Fibroblast of mammary gland (primary cell): ENCODE measurements at regions not wholly inside any gene's neighbourhood (a gene's known extent, or its start where the extent isn't known, plus 50 kb on each side); places are given as distances from the start of the nearest gene placed in this dataset.
"Not testable (repeated sequence)": the region's sequence is repeated elsewhere in the genome, so short reads cannot be mapped to it uniquely, and the experiment has no call there.

ENCODE experiments used
- DNase-seq: peaks from one replicate; pipeline ENCODE4 v3.0.0-alpha.2; 2010; ENCODE audit warnings: low read depth
- H3K4me3 ChIP-seq: 2 replicates; pipeline ENCODE4 v1.5.1; 2011; ENCODE audit warnings: low read depth, mild to moderate bottlenecking, low read length, moderate library complexity; ENCODE audit not compliant: control insufficient read depth
- TF ChIP-seq, protein P1 (sequence below): conservative IDR thresholded peaks from 2 replicates; pipeline ENCODE4 v1.5.1; 2011; ENCODE audit warnings: low read depth, low read length, inconsistent platforms; ENCODE audit not compliant: control insufficient read depth, insufficient read depth

GRCh38 chr2:204145791-204146190 is 209.2 kb downstream of the ICOS start:
- TF ChIP-seq, protein P1, sequence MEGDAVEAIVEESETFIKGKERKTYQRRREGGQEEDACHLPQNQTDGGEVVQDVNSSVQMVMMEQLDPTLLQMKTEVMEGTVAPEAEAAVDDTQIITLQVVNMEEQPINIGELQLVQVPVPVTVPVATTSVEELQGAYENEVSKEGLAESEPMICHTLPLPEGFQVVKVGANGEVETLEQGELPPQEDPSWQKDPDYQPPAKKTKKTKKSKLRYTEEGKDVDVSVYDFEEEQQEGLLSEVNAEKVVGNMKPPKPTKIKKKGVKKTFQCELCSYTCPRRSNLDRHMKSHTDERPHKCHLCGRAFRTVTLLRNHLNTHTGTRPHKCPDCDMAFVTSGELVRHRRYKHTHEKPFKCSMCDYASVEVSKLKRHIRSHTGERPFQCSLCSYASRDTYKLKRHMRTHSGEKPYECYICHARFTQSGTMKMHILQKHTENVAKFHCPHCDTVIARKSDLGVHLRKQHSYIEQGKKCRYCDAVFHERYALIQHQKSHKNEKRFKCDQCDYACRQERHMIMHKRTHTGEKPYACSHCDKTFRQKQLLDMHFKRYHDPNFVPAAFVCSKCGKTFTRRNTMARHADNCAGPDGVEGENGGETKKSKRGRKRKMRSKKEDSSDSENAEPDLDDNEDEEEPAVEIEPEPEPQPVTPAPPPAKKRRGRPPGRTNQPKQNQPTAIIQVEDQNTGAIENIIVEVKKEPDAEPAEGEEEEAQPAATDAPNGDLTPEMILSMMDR = no peak
- H3K4me3 ChIP-seq = peak overlapping the region; percentile 33
- DNase-seq = no peak

GRCh38 chr2:204147040-204147439 is 210.5 kb downstream of the ICOS start:
- H3K4me3 ChIP-seq, DNase-seq: not testable (repeated sequence)

DNA sequence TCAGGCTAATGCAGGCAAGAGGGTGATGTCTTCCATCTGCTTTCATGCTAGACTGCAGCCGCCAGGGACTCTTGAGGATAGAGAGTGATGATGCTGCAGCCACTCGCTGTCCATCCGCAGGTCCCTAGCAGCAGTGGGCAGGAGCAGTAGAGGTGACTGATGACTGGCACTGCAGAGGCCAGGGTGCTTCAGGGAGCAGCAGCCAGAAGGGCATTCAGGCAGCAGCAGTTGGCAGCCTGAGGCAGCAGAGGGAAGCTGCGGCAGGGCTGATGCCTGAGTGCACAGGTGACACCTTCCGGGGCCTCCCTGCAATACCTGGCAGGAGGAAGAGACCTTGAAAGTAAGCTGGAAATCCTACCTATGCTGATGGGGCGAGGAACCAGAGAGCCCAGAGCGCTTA is 214.2 kb downstream of the ICOS start:
- TF ChIP-seq, protein P1 = no peak
- H3K4me3 ChIP-seq = no peak overlapping the region

GRCh38 chr2:204152616-204153015 is 216.1 kb downstream of the ICOS start:
- DNase-seq = no peak
- no peak overlapping the region for H3K4me3 ChIP-seq
- TF ChIP-seq, protein P1 = no peak

More for the DNA sequence above, 214.2 kb downstream of the ICOS start:
- DNase-seq = no peak

DNA sequence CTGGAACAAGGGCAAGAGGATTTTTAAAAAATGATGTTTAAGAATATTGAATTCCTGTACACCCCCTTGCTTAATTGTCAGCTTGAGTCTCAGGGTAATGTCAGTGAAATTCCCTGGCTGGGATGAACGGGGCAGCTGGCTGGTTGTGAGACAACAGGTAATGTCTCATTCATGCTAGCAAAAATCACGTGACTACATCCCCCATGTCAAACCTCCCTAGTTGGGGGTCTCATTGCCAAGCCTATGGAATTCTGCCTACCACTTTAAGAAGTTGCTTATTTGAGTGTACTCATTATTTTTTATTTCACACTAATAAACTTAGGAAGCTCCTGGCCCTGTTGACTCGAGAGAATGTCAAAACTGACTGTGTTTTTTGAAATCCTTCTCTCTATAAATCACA is 218.3 kb downstream of the ICOS start:
- DNase-seq = no peak
- TF ChIP-seq, protein P1 = no peak
- no peak overlapping the region for H3K4me3 ChIP-seq

- TF ChIP-seq, protein P1 = no peak
- DNase-seq = no peak
- no peak overlapping the region for H3K4me3 ChIP-seq
Observed at GRCh38 chr2:204156456-204156855, 219.9 kb downstream of the ICOS start.

- TF ChIP-seq, protein P1 = no peak
- no peak for DNase-seq
- no peak overlapping the region for H3K4me3 ChIP-seq
Observed at GRCh38 chr2:204157684-204158083, 221.1 kb downstream of the ICOS start.

GRCh38 chr2:204159526-204159925 is 223.0 kb downstream of the ICOS start:
- no peak for DNase-seq
- TF ChIP-seq, protein P1 = no peak
- no peak overlapping the region for H3K4me3 ChIP-seq
